ENCODE measurements at regions not wholly inside any gene's neighbourhood (a gene's known extent, or its start where the extent isn't known, plus 50 kb on each side); places are given as distances from the start of the nearest gene placed in this dataset.

DNA sequence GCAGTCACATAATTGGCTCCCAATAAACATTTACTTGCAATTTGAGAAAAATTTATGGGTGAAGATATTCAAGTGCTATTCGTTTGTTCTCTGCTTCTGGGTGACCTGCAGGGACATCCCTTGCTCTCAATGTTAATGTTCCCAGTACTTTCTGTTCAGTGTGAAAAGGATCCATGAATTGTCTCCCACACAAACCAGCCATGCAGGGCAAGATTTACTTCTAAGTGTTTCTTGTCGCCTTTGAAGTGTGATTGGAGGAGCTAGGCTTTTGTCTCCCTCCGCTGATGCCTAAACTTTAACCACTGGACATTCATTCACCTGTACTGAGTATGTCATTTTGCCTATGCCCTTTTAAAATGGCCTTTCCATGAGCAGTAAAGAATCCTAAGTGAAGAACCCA lies 66.4 kb upstream of the ADA2 start:
- 62% methylated on average over 3 of the region's 3 CpGs for WGBS (ENCODE audit: insufficient coverage, insufficient replicate concordance, low lambda C conversion rate, missing lambda C conversion rate)
- H3K9ac ChIP-seq (ENCODE audit: control insufficient read depth, insufficient read depth, low read length): no peak overlapping the region
- H3K9me3 ChIP-seq (replicated peaks; ENCODE audit: control insufficient read depth, insufficient read depth, low read length): no peaks in the 10 kb centered on the region
- DNase-seq (ENCODE audit: low read depth, low spot score) (no peak), FAIRE-seq (no peak), ATAC-seq (no peak)
- POLR2A ChIA-PET: no interaction called here
- no peak overlapping the region for H3K4me2 ChIP-seq (ENCODE audit: control insufficient read depth, insufficient read depth)
- SMC1A ChIA-PET (ENCODE audit: uncharacterized antibody, unreplicated experiment): interaction anchor here (0.6 to 1.6 kb wide), 7 partner anchors 13 to 112 kb away, joined by 3 to 4 read pairs (median 3); no protein-coding TSS in a partner anchor
- no peak overlapping the region for H3K27ac ChIP-seq (ENCODE audit: control insufficient read depth, insufficient read depth)
- intact Hi-C loops (cut with micrococcal nuclease; ENCODE audit: unreplicated experiment) (no loop called here), in situ Hi-C loops (cut with MboI) (no loop called here)
- no peaks in the 10 kb centered on the region for H3K27me3 ChIP-seq (replicated peaks in 1 of 2; ENCODE audit: control insufficient read depth in 2 of 2, insufficient read depth in 2 of 2, low read length in 1 of 2)
- H2AFZ ChIP-seq (ENCODE audit: control insufficient read depth, low read depth, low read length): no peak overlapping the region
- CTCF ChIA-PET: interaction anchor here (1.0 to 1.5 kb wide), 4 partner anchors 13 to 91 kb away, joined by 3 to 4 read pairs (median 4); no protein-coding TSS in a partner anchor
- H3K4me1 ChIP-seq (ENCODE audit: control insufficient read depth, insufficient read depth, low read length): peaks cover 9% of the 10 kb centered on the region
- RAD21 ChIA-PET (ENCODE audit: unreplicated experiment): interaction anchor here (0.6 to 1.2 kb wide), 2 partner anchors 16 to 42 kb away, joined by 3 to 5 read pairs; no protein-coding TSS in a partner anchor
- BruUV-seq (replicated peaks): no TSS peak
- H3K36me3 ChIP-seq (ENCODE audit: control insufficient read depth in 2 of 2, insufficient read depth in 2 of 2, low read length in 1 of 2): no peaks in the 10 kb centered on the region
- no peak for TF ChIP-seq RFX5 (IDR thresholded peaks at IDR 0.05; ENCODE audit: low read depth, low read length)
- TF ChIP-seq JUNB (IDR thresholded peaks at IDR 0.05): no peak
- TF ChIP-seq PAX8 (IDR thresholded peaks at IDR 0.05): no peak
- no peak for TF ChIP-seq RB1 (IDR thresholded peaks at IDR 0.05; ENCODE audit: borderline replicate concordance)
- no peak for TF ChIP-seq HDAC6 (IDR thresholded peaks at IDR 0.05; ENCODE audit: unreplicated experiment)
- no peak for TF ChIP-seq SMC3 (IDR thresholded peaks at IDR 0.05; ENCODE audit: borderline replicate concordance, low read length)
- no peak for TF ChIP-seq ASH2L (IDR thresholded peaks at IDR 0.05; ENCODE audit: borderline replicate concordance, low read depth)
- no peak for TF ChIP-seq SMAD1 (IDR thresholded peaks at IDR 0.05; ENCODE audit: low read depth, partially characterized antibody)
- no peak for TF ChIP-seq TARDBP (IDR thresholded peaks at IDR 0.05; ENCODE audit: borderline replicate concordance)
- no peak for TF ChIP-seq STAT3 (IDR thresholded peaks at IDR 0.05; ENCODE audit: low read depth, low read length)
- TF ChIP-seq CREB1 (IDR thresholded peaks at IDR 0.05; ENCODE audit: low read depth): no peak
- no peak for TF ChIP-seq EGR1 (IDR thresholded peaks at IDR 0.05; ENCODE audit: borderline replicate concordance in 1 of 2, low read depth in 2 of 2, low read length in 2 of 2)
- TF ChIP-seq SRF (IDR thresholded peaks at IDR 0.05; ENCODE audit: low read depth in 2 of 2, low read length in 2 of 2): no peak
- no peak for TF ChIP-seq HCFC1 (IDR thresholded peaks at IDR 0.05; ENCODE audit: low read length)
- TF ChIP-seq PAX5 (IDR thresholded peaks at IDR 0.05; ENCODE audit: borderline replicate concordance, low read depth, low read length): no peak
- no peak for TF ChIP-seq ZBTB40 (IDR thresholded peaks at IDR 0.05; ENCODE audit: borderline replicate concordance)
- TF ChIP-seq USF2 (IDR thresholded peaks at IDR 0.05; ENCODE audit: borderline replicate concordance, low read depth, low read length): no peak
- TF ChIP-seq TBL1XR1 (IDR thresholded peaks at IDR 0.05; ENCODE audit: low read depth, low read length): no peak
- no peak for TF ChIP-seq BRCA1 (IDR thresholded peaks at IDR 0.05; ENCODE audit: low read depth, low read length)
- no peaks in the 10 kb centered on the region for H3K79me2 ChIP-seq (ENCODE audit: control insufficient read depth, insufficient read depth, low read length)
- H3K4me3 ChIP-seq: no peak overlapping the region
- no peaks in the 10 kb centered on the region for H4K20me1 ChIP-seq (ENCODE audit: control insufficient read depth, insufficient read depth)

Data from GM12878 (cell line).